HG02840 (cell line): ENCODE measurements at regions not wholly inside any gene's neighbourhood (a gene's known extent, or its start where the extent isn't known, plus 50 kb on each side); places are given as distances from the start of the nearest gene placed in this dataset.

Experiments
- ATAC-seq: cut with Tn5 transposase; IDR thresholded peaks from one replicate; pipeline ENCODE4 v1.9.1; 2021; ENCODE audit warnings: mild to moderate bottlenecking, moderate library complexity, moderate number of reproducible peaks; ENCODE audit not compliant: unreplicated experiment, low FRiP score

- ATAC-seq, result no peak
Observed at GRCh38 chr11:104546501-104546900, 351.8 kb downstream of the CASP12 start.

- no peak for ATAC-seq
Observed at GRCh38 chr11:104541701-104542100, 356.6 kb downstream of the CASP12 start.

- no peak for ATAC-seq
Observed at GRCh38 chr11:104538313-104538712, 359.9 kb downstream of the CASP12 start.

DNA sequence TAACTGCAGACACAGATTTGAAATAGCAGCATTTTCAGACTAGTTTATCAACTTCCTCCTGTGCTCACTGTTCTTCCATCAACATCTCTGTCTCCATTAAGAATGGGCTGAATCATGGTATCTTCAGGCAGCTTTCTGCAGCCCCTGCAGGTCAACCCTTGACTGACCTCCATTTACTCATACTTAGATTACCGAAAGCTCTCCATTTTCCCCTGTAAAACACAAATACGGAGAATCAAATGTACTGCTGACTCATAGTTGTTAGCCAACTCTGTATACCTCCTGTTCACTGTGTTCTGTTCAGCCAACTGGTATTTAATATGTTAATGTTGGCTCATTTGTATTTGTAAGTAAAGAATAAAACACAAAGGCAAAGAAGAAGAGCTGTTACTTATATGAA is 364.0 kb downstream of the CASP12 start:
- no peak for ATAC-seq

DNA sequence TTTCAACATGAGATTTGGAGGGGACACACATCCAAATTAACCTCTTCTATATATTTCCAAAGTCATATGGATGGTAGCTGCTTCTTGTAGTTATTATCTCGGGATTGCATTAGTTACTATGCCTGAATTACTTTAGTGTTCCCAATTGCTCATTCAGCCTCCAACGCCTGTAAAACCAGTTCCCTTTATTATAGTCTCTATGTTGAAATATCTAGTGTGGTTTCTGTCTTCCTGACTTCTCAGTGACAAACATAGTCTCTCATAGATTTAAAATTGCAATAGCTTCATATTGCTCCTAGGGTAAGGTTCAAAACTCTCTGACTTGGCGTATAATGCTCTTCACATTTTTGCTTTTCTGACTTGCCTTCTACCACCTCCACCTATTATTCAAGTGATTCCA is 366.4 kb downstream of the CASP12 start:
- no peak for ATAC-seq

GRCh38 chr11:104531075-104531474 is 367.1 kb upstream of the PDGFD start:
- no peak for ATAC-seq

DNA sequence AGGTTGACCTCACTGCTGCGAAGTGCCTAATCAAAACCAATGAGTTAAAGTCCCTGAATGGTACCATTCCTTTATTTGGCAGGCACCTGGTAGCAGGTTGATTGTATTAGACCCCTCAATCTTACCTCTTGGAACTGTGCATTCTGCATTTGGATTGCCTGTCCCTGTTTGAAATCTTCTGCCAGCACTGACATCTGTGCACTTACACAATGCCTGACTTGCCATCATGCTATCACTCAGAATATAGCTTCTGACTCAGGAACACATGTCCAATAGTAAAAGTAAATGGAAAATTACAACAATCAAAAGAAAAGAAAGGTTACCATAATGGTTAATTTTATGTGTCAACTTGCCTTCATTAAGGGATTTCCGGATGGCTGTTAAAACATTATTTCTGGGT is 366.0 kb upstream of the PDGFD start:
- no peak for ATAC-seq

DNA sequence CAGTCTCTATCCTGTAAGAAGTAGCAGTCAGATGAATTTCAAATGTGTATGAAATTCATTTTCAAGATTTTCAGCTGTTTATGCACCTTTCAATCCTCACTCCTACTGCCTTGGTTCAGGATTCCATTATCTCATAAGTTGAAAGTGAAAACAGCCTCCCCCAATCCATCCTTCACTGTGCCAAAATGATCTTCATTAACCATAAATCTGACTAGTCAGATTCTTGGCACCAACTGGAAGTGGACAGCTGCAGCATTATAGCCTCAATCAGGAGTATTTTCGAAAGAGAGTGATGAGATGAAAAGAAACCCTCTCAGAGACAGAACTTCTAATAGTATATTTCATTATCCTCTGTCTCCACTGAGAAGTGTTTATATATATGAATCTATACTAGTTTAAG is 365.3 kb upstream of the PDGFD start:
- ATAC-seq, result no peak

- ATAC-seq, result no peak
Observed at GRCh38 chr11:104526006-104526405, 362.1 kb upstream of the PDGFD start.

DNA sequence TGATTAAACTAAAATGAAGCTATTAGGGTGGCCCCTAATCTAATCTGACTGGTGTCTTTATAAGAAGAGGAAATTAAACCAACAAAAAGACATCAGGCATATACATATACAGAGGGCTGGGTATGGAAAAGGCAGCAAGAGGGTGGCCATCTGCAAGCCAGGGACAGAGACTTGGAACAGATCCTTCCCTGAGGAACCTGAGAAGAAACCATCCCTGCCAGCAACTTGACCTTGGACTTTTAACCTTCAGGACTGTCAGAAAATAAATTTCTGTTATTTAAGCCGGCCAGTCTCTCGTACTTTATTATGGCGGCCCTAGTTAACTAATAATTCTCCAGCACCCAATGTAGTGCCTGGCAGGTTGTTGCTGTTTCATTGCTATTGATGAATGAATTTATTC is 361.5 kb upstream of the PDGFD start:
- no peak for ATAC-seq

- no peak for ATAC-seq
Observed at GRCh38 chr11:104524254-104524653, 360.3 kb upstream of the PDGFD start.

- no peak for ATAC-seq
Observed at GRCh38 chr11:104523611-104524010, 359.7 kb upstream of the PDGFD start.

DNA sequence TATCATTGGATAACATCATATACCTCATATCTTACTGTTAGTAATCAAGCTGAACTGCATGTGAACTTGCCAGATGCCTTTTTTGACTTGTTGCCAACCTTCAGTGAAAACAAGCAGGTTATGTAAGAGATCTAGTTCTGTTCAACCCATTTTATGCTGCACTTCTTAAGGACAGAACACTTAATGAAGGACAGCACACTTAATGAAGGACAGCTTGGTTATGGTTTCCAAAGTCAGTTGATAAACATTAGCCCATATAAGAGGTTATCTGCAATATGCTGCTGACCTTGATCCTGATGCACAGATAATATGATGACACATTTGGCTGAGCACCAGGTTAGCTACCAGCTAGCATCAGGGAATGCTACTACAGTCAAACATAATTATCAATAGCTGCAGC is 358.7 kb upstream of the PDGFD start:
- ATAC-seq, result no peak

DNA sequence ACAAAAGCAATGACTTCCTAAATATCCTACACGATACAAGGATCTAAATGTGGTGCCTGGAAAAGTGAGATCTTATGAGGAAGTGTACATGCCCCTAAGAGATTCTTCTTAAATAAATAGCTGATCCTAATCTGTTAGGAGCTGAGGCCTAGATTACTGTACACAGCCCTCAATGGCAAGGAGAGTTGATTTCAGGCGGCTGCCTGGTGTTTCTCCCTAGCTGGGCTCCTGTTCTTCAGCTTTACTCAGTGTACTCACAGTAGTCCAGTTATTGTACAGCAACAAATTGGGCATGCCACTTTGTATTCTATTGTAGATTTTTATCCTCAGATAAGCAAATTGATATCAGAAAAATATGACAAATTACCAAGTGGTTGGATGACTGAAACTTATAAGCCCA is 358.2 kb upstream of the PDGFD start:
- ATAC-seq, result no peak

GRCh38 chr11:104510169-104510568 is 346.2 kb upstream of the PDGFD start:
- no peak for ATAC-seq

DNA sequence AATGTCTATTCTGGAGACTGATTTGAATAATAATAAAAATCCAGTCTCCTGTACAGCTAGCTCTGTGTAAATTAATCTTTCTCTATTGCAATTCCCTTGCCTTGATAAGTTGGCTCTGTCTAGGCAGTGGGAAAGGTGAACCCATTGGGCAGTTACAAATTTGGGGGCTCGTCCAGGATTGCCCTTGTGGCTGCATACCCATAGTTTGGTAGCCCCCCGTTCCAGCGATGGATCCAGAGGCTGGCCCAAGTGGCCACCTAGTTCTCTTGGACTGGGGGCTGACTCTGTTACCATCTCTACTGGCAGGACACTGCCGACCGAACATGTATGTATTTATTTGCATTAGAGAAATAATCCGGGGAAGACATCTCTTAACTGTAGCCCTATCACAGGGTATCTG is 326.2 kb upstream of the PDGFD start:
- no peak for ATAC-seq

DNA sequence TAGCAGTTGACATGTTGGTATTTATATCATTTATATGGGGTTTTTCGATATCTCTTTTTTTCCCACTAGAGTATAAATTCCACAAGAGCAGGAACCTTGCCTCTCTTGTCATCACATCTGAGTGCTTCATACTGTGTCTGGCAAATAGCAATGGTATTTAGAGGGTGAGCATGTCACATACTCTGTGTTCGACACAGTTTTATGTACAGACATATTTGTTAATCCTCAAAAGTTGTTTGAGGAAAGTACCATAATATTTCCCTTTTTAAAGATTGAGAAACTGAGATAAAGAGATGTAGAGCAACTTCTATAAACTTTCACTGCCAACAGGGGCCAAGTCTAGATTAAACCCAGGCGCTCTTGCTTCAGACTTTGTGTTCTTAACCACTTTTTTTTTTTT is 324.6 kb upstream of the PDGFD start:
- no peak for ATAC-seq

- ATAC-seq, result no peak
Observed at GRCh38 chr11:104487046-104487806, 323.3 kb upstream of the PDGFD start.

DNA sequence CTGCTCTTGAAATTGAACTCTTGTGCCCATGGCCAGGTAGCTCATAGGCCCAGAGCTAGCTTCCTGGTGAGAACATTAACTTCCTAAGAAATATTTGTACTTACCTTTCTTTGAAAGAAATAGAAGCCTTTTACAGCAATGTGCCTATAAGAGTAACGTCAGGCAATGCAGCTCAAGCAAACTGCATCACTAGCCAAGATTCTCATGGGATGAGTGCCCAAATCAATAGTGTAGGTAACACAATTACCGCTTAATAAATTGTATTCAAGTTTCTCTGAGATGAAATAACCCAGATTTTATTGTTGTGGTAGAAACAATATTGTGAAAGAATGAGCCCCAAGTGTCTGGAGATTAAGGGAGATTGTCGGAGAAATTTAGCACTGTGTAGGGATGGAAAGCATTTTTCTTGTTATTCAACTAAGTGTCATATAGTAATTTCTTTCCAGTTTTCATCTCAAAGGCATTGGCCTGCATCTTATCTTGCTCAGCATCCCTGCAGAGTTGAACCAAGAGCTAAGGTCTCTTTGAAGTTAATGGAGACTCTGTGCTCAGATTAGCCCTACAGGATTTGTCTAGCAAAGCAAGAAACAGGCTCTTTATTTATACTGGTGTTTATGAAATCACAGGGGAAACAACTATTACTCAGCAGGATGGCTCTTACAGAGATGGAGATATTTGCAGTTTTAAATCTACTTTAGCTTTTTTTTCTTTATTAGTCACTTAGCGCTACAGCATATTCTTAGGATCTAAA is 321.0 kb upstream of the PDGFD start:
- no peak for ATAC-seq

DNA sequence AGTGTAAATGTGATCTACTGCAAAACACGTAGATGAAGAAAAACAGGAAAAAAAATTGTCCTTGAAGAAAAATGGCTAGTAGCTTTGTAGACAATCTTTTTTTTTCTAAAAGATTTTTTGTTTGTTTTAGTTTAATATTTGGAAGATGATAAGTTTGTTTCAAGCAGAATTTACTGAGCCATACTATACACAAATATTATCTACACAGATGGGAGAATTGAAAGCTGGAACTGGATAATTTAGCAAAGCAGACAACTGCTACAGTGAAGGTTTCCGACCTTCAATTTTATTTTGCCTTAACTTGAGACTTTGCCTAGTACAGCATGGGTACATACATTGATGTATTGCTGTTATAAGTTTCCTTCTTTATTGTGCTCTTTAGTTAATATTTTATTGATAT is 313.0 kb upstream of the PDGFD start:
- ATAC-seq, result no peak

- no peak for ATAC-seq
Observed at GRCh38 chr11:104476454-104476853, 312.5 kb upstream of the PDGFD start.

DNA sequence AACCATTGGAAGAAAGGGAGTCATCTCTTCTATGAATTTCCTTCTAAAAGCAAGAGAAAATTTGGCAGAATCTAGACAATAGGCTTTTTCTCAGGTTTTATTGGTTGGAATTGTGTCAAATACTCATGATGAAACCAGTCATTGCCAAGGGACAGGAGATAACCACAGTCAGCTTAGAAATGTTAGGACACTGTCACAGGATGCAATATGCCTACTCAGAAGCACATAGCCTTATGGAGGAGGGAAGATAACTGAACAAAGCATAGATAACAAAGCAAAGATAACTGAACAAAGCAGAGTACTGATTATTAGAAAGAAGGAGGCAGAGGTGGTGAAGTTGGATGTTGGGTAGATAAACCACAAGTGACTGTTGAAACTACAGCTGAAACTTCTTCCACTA is 303.5 kb upstream of the PDGFD start:
- ATAC-seq, result no peak
